Adrenal gland (tissue), 9 donors: ENCODE measurements at regions not wholly inside any gene's neighbourhood (a gene's known extent, or its start where the extent isn't known, plus 50 kb on each side); places are given as distances from the start of the nearest gene placed in this dataset.
"Not testable (repeated sequence)": the region's sequence is repeated elsewhere in the genome, so short reads cannot be mapped to it uniquely, and the experiment has no call there.

Experiments
- DNase-seq, 7 donors: peaks; one replicate each; pipeline ENCODE4 v3.0.0-alpha.2; 2019 to 2020
- H3K27ac ChIP-seq, 5 donors: fragments of 200-600 bp; sonication (generic) in 4 of 5; 1 replicate in 3 of 5; 2 replicates in 2 of 5; pipeline versions ENCODE4 v1.5.1 to v1.8.0; 2016 to 2020; ENCODE audit warnings: mild to moderate bottlenecking in 1 of 5
- H3K27me3 ChIP-seq: fragments of 200-600 bp; 2 replicates; pipeline ENCODE4 v1.8.0; 2021
- H3K36me3 ChIP-seq, 2 donors: fragments of 200-600 bp; replicated peaks in 1 of 2; 1 replicate in 1 of 2; 2 replicates in 1 of 2; pipeline versions ENCODE4 v1.5.1 to v1.8.0; 2018 to 2022
- H3K4me1 ChIP-seq, 2 donors: fragments of 200-600 bp; replicated peaks in 1 of 2; 1 replicate in 1 of 2; 2 replicates in 1 of 2; pipeline versions ENCODE4 v1.5.1 to v1.8.0; 2018 to 2021
- H3K4me3 ChIP-seq, 4 donors: fragments of 200-600 bp; sonication (generic) in 3 of 4; one replicate each; pipeline ENCODE4 v1.5.1; 2016 to 2018
- H3K9me3 ChIP-seq, 3 donors: fragments of 200-600 bp; sonication (generic) in 1 of 3; replicated peaks in 1 of 3; 1 replicate in 2 of 3; 2 replicates in 1 of 3; pipeline versions ENCODE4 v1.5.1 to v1.8.0; 2016 to 2021
- POLR2A ChIP-seq, 2 donors: fragments of 450-650 bp; IDR thresholded peaks; one replicate each; pipeline ENCODE4 v1.6.1; 2017; ENCODE audit warnings: antibody characterized with exemption in 2 of 2, mild to moderate bottlenecking in 2 of 2, moderate library complexity in 1 of 2
- WGBS, 4 donors: extraction: QIAGEN DNeasy Blood & Tissue Kit in 2 of 4; methylation state at CpG; one replicate each; pipeline versions ENCODE4 v1.1.5 to v1.1.7; 2013 to 2017; 5-methylcytosine and 5-hydroxymethylcytosine counted together
- intact Hi-C, 2 donors: fragments of 100-400 bp; cut with DNase I; formaldehyde crosslinking; loops; one replicate each; pipeline versions ENCODE4 v1.14.1 to v1.15.0; 2022 to 2023
- TF ChIP-seq, protein P1 (sequence below), 6 experiments: fragments of 450-650 bp in 4 of 6; fragments of 200-600 bp in 2 of 6; sonication (generic) in 1 of 6; IDR thresholded peaks; 1 replicate in 5 of 6; 2 replicates in 1 of 6; pipeline versions ENCODE4 v1.5.1 to v1.8.0; 2016 to 2021; ENCODE audit warnings: antibody characterized with exemption in 6 of 6, mild to moderate bottlenecking in 2 of 6, moderate library complexity in 1 of 6
- donor health status: healthy with polysubstance abuse.
- donor health status: Bipolar disorder and iron deficiency.
- donor health status: DM: yes; HTN: yes; CAD: no.
- donor health status: DM: no; HTN: no; CAD: no.
- donor health status: DM: no; HTN: no; CAD: no.

DNA sequence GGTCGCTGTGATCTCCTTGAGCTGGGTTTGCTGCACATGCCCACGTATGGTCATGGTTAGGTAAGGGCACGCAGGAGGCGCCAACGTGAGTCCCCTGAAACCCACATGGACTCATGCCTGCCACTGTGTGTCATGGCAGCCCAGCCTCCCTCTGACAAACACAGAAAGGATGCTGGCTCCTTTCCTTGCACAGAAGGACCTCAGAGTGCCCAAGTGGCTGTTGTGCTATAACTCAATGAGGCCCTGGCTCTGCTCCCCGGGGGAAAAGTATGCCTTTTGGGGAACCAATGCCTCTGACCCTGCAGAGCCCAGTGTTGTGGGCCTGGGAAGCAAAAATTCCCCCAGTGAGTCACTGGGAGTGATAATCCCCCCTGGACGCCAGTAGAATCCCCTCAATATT lies 233.9 kb downstream of the VAPA start:
- no peak for DNase-seq
- Histone ChIP-seq H3K27me3 (no peaks in the 10 kb centered on the region), H3K36me3 (no peaks in the 10 kb centered on the region), H3K9me3 (no peaks in the 10 kb centered on the region), H3K4me1 (no peaks in the 10 kb centered on the region), H3K4me3 (no peak overlapping the region), H3K27ac (no peak overlapping the region)
- WGBS, 4 donors: 78 to 94% (median 92%) methylated on average over 3 to 7 of the region's 7 CpGs
- intact Hi-C loops: no loop called here
- TF ChIP-seq, protein P1, sequence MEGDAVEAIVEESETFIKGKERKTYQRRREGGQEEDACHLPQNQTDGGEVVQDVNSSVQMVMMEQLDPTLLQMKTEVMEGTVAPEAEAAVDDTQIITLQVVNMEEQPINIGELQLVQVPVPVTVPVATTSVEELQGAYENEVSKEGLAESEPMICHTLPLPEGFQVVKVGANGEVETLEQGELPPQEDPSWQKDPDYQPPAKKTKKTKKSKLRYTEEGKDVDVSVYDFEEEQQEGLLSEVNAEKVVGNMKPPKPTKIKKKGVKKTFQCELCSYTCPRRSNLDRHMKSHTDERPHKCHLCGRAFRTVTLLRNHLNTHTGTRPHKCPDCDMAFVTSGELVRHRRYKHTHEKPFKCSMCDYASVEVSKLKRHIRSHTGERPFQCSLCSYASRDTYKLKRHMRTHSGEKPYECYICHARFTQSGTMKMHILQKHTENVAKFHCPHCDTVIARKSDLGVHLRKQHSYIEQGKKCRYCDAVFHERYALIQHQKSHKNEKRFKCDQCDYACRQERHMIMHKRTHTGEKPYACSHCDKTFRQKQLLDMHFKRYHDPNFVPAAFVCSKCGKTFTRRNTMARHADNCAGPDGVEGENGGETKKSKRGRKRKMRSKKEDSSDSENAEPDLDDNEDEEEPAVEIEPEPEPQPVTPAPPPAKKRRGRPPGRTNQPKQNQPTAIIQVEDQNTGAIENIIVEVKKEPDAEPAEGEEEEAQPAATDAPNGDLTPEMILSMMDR (IDR thresholded peaks at IDR 0.05): no peak
- no peak for TF ChIP-seq POLR2A (IDR thresholded peaks at IDR 0.05)

DNA sequence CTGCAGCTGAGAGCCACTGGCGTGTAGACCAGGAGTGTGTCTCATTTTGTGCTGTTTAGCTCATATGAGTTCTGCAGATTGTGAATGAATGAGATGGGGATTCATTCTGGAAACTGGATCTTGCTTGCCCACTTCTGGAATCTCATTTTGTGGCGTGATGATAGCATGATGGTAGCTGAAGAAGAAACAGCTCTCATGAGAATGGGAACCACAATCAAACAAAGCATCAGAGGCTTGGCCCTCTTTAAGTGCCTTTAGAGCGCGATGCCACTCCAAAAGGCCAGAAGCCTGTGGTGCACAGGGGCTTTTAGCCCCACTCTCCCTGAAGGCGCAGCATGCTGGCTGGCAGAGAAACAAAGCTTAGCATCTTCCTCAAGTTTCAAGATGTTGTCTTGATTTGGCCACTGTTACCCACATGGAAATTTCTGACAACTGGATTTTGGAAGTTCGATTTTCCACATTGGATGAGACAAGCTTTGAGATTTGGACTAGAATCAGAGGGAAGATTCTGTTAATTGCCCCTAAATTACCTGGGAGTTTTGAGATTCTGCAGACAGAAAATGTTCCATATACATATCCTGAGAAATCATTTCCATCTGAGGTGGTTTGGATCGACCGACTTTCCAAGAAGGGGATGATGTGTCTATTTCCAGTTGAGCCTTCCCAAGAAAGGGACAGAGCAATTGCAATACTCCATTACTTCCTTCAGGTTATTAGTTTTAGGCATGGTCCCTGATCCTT lies 234.5 kb downstream of the VAPA start:
- Histone ChIP-seq H3K9me3 (no peaks in the 10 kb centered on the region), H3K27ac (no peak overlapping the region), H3K36me3 (no peaks in the 10 kb centered on the region), H3K4me1 (no peaks in the 10 kb centered on the region), H3K27me3 (no peaks in the 10 kb centered on the region), H3K4me3 (no peak overlapping the region)
- 92 to 95% (median 93%) methylated on average over 8 of the region's 8 CpGs for WGBS, 4 donors
- intact Hi-C loops: no loop called here
- DNase-seq: no peak
- TF ChIP-seq, protein P1 (IDR thresholded peaks at IDR 0.05): no peak
- no peak for TF ChIP-seq POLR2A (IDR thresholded peaks at IDR 0.05)

DNA sequence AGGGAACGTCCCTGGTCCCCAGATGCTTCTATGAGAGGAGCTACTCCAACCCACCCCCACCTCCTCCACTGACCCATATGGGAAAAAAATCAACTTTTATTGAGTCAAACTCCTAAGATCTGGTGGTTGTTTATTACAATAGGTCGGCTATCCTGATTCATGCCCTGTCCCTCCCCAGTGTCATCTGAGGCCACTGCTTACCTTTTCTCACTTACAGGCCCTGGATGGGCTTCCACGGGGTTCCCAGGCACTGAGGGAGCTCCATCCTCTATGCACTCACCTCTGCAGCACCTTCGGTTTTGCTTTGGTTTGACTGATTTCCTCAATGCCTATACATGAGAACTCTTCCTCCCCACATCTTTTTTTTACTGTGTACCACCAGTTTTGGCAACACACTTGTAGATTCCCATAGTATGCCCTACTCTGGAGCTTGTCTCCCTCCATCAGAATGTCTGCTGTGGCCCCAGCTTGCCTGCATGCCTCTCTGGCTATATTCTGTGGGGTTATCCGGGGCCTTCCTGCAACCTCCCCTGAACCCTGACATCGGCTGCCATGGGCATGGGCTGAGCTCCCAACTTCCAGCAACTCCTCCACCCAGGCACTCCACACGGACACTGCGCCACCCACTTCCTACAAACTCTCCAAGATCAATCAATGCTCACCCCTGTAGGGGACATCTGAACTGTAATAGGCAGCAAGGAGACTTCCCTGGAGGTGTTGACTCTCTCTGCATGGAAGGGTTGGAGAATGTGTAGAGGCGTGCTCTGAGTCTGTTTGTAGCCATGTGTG lies 236.1 kb downstream of the VAPA start:
- Histone ChIP-seq H3K4me3 (no peak overlapping the region), H3K9me3 (no peaks in the 10 kb centered on the region), H3K27ac (no peak overlapping the region), H3K4me1 (no peaks in the 10 kb centered on the region), H3K36me3 (no peaks in the 10 kb centered on the region), H3K27me3 (no peaks in the 10 kb centered on the region)
- no peak for DNase-seq
- intact Hi-C loops: no loop called here
- 90 to 94% (median 93%) methylated on average over 9 of the region's 9 CpGs for WGBS, 4 donors
- TF ChIP-seq POLR2A (IDR thresholded peaks at IDR 0.05): no peak
- TF ChIP-seq, protein P1 (IDR thresholded peaks at IDR 0.05): no peak

DNA sequence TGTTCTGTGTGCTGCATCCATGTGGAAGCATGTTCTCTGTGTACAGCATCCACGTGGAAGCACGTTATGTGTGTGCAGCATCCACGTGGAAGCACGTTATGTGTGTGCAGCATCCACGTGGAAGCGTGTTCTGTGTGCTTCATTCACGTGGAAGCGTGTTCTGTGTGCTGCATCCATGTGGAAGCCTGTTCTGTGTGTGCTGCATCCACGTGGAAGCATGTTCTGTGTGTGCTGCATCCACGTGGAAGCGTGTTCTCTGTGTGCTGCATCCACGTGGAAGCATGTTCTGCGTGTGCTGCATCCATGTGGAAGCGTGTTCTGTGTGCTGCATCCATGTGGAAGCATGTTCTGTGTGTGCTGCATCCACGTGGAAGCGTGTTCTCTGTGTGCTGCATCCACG lies 236.8 kb downstream of the VAPA start:
- H3K9me3 ChIP-seq, H3K27me3 ChIP-seq, H3K4me1 ChIP-seq, H3K36me3 ChIP-seq, H3K4me3 ChIP-seq, DNase-seq, intact Hi-C loops, H3K27ac ChIP-seq: not testable (repeated sequence)
- 66 to 81% (median 77%) methylated on average over 16 to 17 of the region's 17 CpGs for WGBS, 4 donors
